Heart right ventricle (tissue), 16 donors: ENCODE measurements at regions not wholly inside any gene's neighbourhood (a gene's known extent, or its start where the extent isn't known, plus 50 kb on each side); places are given as distances from the start of the nearest gene placed in this dataset.

Experiments used
- ATAC-seq, 8 donors: fragments of 200-7000 bp; cut with Tn5 transposase; one replicate each; pipeline ENCODE4 v1.9.1; 2020; ENCODE audit warnings: mild to moderate bottlenecking in 8 of 8, moderate library complexity in 8 of 8, moderate number of reproducible peaks in 1 of 8
- DNase-seq, 2 donors: peaks; one replicate each; pipeline ENCODE4 v3.0.0-alpha.2; 2020
- H3K27ac ChIP-seq, 10 donors: fragments of 200-600 bp; sonication (generic) in 2 of 10; one replicate each; pipeline versions ENCODE4 v1.5.0 to v1.8.0; 2020 to 2022; ENCODE audit warnings: mild to moderate bottlenecking in 3 of 10
- H3K27me3 ChIP-seq, 7 donors: fragments of 200-600 bp; one replicate each; pipeline ENCODE4 v1.8.0; 2021 to 2022; ENCODE audit warnings: mild to moderate bottlenecking in 2 of 7
- H3K36me3 ChIP-seq, 9 donors: fragments of 200-600 bp; sonication (generic) in 1 of 9; one replicate each; pipeline versions ENCODE4 v1.5.0 to v1.8.0; 2020 to 2022; ENCODE audit warnings: mild to moderate bottlenecking in 2 of 9
- H3K4me1 ChIP-seq, 9 donors: fragments of 200-600 bp; sonication (generic) in 1 of 9; one replicate each; pipeline versions ENCODE4 v1.5.0 to v1.8.0; 2020 to 2022; ENCODE audit warnings: mild to moderate bottlenecking in 4 of 9
- H3K4me3 ChIP-seq, 10 donors: fragments of 200-600 bp; sonication (generic) in 2 of 10; one replicate each; pipeline versions ENCODE4 v1.5.0 to v1.8.0; 2020 to 2022; ENCODE audit warnings: mild to moderate bottlenecking in 7 of 10, moderate library complexity in 2 of 10
- H3K9me3 ChIP-seq, 11 donors: fragments of 200-600 bp in 10 of 11; sonication (generic) in 2 of 11; one replicate each; pipeline versions ENCODE4 v1.5.0 to v1.8.0; 2013 to 2022; ENCODE audit warnings: mild to moderate bottlenecking in 2 of 11, control low read depth in 1 of 11, moderate library complexity in 1 of 11
- CTCF ChIP-seq, 9 donors: fragments of 200-600 bp; sonication (generic) in 2 of 9; IDR thresholded peaks; one replicate each; pipeline versions ENCODE4 v1.5.0 to v1.8.0; 2021 to 2022; ENCODE audit warnings: antibody characterized with exemption in 9 of 9, mild to moderate bottlenecking in 5 of 9, moderate library complexity in 1 of 9
- WGBS, 2 donors: extraction: QIAGEN DNeasy Blood & Tissue Kit; methylation state at CpG; one replicate each; pipeline ENCODE4 v1.1.7; 2013; ENCODE audit warnings: inconsistent platforms in 1 of 2; 5-methylcytosine and 5-hydroxymethylcytosine counted together
- intact Hi-C, 10 donors: fragments of 100-400 bp; cut with DNase I; formaldehyde crosslinking; loops; one replicate each; pipeline versions ENCODE4 v1.11.1 to v1.14.2; 2022
- donor health status: Arrhythmogenic right ventricular cardiomyopathy.
- donor health status: ischemic (EF 13 %, LVEDD 7.1; RV severe dilation, severe dysfunction).
- donor health status: healthy with polysubstance abuse.
- donor health status: DM: no; HTN: yes; CAD: no.
- donor health status: DM: no; HTN: no; CAD: no.
- donor health status: ischemic (EF 25% LVEDD 6.9; RV normal size, moderate dysfunction).
- donor health status: ischemic (EF 25% LVEDD 5.7; RV mildly dilated, moderate dysfunction).
- donor health status: healthy.
- donor health status: DM: yes; HTN: yes; CAD: no.
- donor health status: Ischemic cardiomyopathy.
- donor health status: ischemic (EF 35%, LVEDD 5.7; RV mildly dilated, moderate dysfunction).
- donor health status: nonischemic (EF 11% LVEDD 7.7; RV severe dilation, severe dysfunction).
- donor health status: DM: yes; HTN: yes; CAD: no.
- donor health status: PGD.
- donor health status: ischemic (EF 29% LVEDD 5.4; RV normal size, mild dysfunction).
- donor health status: nonischemic (EF 23%, LVEDD 6.1; RV moderate dilation, normal function).

GRCh38 chr15:92843814-92844213 is 56.3 kb upstream of the CHD2 start:
- TF ChIP-seq CTCF (IDR thresholded peaks at IDR 0.05), result no peak

GRCh38 chr15:92845126-92845508 is 55.0 kb upstream of the CHD2 start:
- Histone ChIP-seq H3K4me3 (peak overlapping the region in 1 of 10 donors; percentile 3), H3K27ac (peak overlapping the region in 4 of 10 donors; percentile 1 to 84 (median 48)), H3K36me3 (no peaks in the 10 kb centered on the region), H3K9me3 (peaks cover 0 to 2% (median 0%) of the 10 kb centered on the region in 11 donors), H3K27me3 (no peaks in the 10 kb centered on the region), H3K4me1 (peaks cover 0 to 44% (median 10%) of the 10 kb centered on the region in 9 donors)
- ATAC-seq (peak in 7 of 8 donors; percentile 44 to 80 (median 64)), DNase-seq (no peak)
- intact Hi-C loops, result no loop called here
- TF ChIP-seq CTCF (IDR thresholded peaks at IDR 0.05), result no peak

More at GRCh38 chr15:92843814-92844213, 56.3 kb upstream of the CHD2 start:
- no peak overlapping the region for H3K4me3 ChIP-seq
- peaks cover 0 to 46% (median 10%) of the 10 kb centered on the region in 9 donors for H3K4me1 ChIP-seq
- intact Hi-C loops, result loop anchor here in 1 of 10 donors (5.0 kb wide), 1 partner anchor 33 kb away; no protein-coding TSS in a partner anchor
- H3K9me3 ChIP-seq, result no peaks in the 10 kb centered on the region
- no peak for ATAC-seq
- H3K27me3 ChIP-seq, result no peaks in the 10 kb centered on the region
- no peak for DNase-seq
- H3K27ac ChIP-seq, result peak overlapping the region in 1 of 10 donors; percentile 84
- 93 to 96% methylated on average over 6 to 7 of the region's 7 CpGs for WGBS, 2 donors
- H3K36me3 ChIP-seq, result no peaks in the 10 kb centered on the region

GRCh38 chr15:92846741-92847140 is 53.4 kb upstream of the CHD2 start:
- 92 to 94% methylated on average over 1 of the region's 1 CpG for whole genome bisulfite sequencing, 2 donors

GRCh38 chr15:92847841-92848240 is 52.3 kb upstream of the CHD2 start:
- ATAC-seq (no peak), DNase-seq (no peak)
- Histone ChIP-seq H3K9me3 (peaks cover 0 to 5% (median 0%) of the 10 kb centered on the region in 11 donors), H3K27ac (peak overlapping the region in 1 of 10 donors; percentile 72), H3K27me3 (no peaks in the 10 kb centered on the region), H3K4me1 (peaks cover 0 to 44% (median 10%) of the 10 kb centered on the region in 9 donors), H3K4me3 (no peak overlapping the region), H3K36me3 (no peaks in the 10 kb centered on the region)
- WGBS, 2 donors, result 95 to 96% methylated on average over 5 of the region's 5 CpGs
- intact Hi-C loops, result no loop called here
- no peak for TF ChIP-seq CTCF (IDR thresholded peaks at IDR 0.05)

More at GRCh38 chr15:92846741-92847140, 53.4 kb upstream of the CHD2 start:
- H3K4me3 ChIP-seq, result no peak overlapping the region
- intact Hi-C loops, result no loop called here
- ATAC-seq (no peak), DNase-seq (no peak)
- no peaks in the 10 kb centered on the region for H3K36me3 ChIP-seq
- no peaks in the 10 kb centered on the region for H3K27me3 ChIP-seq
- no peak overlapping the region for H3K27ac ChIP-seq
- peaks cover 0 to 5% (median 0%) of the 10 kb centered on the region in 11 donors for H3K9me3 ChIP-seq
- no peak for TF ChIP-seq CTCF (IDR thresholded peaks at IDR 0.05)
- peaks cover 0 to 40% (median 10%) of the 10 kb centered on the region in 9 donors for H3K4me1 ChIP-seq
